ENCODE measurements at regions not wholly inside any gene's neighbourhood (a gene's known extent, or its start where the extent isn't known, plus 50 kb on each side); places are given as distances from the start of the nearest gene placed in this dataset.

DNA sequence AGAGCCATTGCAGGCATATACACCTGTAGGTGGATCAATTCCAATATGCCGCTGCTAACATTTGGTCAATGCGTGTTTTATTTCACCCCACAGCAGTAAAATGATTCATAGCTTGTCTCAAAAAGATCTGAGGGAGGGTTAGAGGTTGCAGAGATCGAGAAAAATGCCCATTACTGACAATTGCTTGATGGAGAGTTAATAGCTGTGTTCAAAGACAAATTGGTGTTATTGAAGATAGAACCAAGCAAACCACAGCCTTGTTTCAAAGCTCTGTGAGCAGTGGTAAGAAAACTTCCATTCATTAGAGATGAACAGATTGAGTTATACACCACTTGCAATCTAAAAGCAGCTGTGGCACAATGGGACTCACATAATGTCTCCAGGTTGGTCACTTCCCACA, 95.4 kb downstream of the KCNE4 start:
- DNase-seq (ENCODE audit: low read depth in 2 of 2) = no peak
- Histone ChIP-seq H3K4me1 (ENCODE audit: control insufficient read depth, extremely low read depth, insufficient read depth, low read length) (no peaks in the 10 kb centered on the region), H2AFZ (ENCODE audit: low read length) (no peak overlapping the region), H3K36me3 (ENCODE audit: control insufficient read depth, insufficient read depth, low read length) (no peaks in the 10 kb centered on the region), H3K4me3 (replicated peaks in 1 of 4; ENCODE audit: control extremely low read depth in 1 of 4, insufficient read depth in 1 of 4, low read depth in 3 of 4, low read length in 4 of 4) (no peak overlapping the region), H3K79me2 (ENCODE audit: control insufficient read depth, insufficient read depth, low read length) (no peaks in the 10 kb centered on the region), H3K27ac (ENCODE audit: insufficient read depth, low read length) (no peak overlapping the region), H3K4me2 (ENCODE audit: extremely low read depth, insufficient read depth, low read length) (no peak overlapping the region), H3K27me3 (ENCODE audit: control insufficient read depth, insufficient read depth, low read length) (no peaks in the 10 kb centered on the region), H4K20me1 (ENCODE audit: control insufficient read depth, extremely low read depth, insufficient read depth, low read length) (no peaks in the 10 kb centered on the region), H3K9ac (ENCODE audit: insufficient read depth, low read length) (no peak overlapping the region), H3K9me3 (ENCODE audit: control insufficient read depth, insufficient read depth, low read depth, low read length) (no peaks in the 10 kb centered on the region)
- TF ChIP-seq, protein P1, sequence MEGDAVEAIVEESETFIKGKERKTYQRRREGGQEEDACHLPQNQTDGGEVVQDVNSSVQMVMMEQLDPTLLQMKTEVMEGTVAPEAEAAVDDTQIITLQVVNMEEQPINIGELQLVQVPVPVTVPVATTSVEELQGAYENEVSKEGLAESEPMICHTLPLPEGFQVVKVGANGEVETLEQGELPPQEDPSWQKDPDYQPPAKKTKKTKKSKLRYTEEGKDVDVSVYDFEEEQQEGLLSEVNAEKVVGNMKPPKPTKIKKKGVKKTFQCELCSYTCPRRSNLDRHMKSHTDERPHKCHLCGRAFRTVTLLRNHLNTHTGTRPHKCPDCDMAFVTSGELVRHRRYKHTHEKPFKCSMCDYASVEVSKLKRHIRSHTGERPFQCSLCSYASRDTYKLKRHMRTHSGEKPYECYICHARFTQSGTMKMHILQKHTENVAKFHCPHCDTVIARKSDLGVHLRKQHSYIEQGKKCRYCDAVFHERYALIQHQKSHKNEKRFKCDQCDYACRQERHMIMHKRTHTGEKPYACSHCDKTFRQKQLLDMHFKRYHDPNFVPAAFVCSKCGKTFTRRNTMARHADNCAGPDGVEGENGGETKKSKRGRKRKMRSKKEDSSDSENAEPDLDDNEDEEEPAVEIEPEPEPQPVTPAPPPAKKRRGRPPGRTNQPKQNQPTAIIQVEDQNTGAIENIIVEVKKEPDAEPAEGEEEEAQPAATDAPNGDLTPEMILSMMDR (conservative IDR thresholded peaks at IDR 0.05 in 1 of 2, IDR thresholded peaks at IDR 0.05 in 1 of 2; ENCODE audit: low read depth in 1 of 2, low read length in 2 of 2) = no peak
- TF ChIP-seq EZH2 (IDR thresholded peaks at IDR 0.05; ENCODE audit: low read length, missing control alignments) = no peak

DNA sequence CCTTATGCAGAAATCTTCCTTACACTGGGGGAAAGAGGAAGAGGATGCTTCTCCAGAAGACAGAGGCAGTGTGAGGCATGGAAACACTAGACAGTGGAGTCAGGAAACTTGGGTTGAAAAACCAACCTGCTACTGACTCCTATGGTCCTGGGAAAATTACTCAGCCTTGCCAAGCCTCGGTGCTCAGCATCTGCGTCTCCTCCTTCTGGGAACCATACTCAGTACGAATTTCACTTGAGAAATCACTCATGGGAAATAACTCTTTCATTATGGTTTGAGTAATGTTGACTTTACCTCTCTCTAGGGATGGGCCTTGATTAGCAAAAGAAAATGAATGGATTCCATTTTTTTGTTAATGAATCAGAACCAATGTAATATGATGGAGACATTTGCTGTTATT, 96.5 kb downstream of the KCNE4 start:
- no peaks in the 10 kb centered on the region for H3K27me3 ChIP-seq (ENCODE audit: control insufficient read depth, insufficient read depth, low read length)
- H3K9ac ChIP-seq (ENCODE audit: insufficient read depth, low read length) = no peak overlapping the region
- no peak for TF ChIP-seq EZH2 (IDR thresholded peaks at IDR 0.05; ENCODE audit: low read length, missing control alignments)
- TF ChIP-seq, protein P1 (conservative IDR thresholded peaks at IDR 0.05 in 1 of 2, IDR thresholded peaks at IDR 0.05 in 1 of 2; ENCODE audit: low read depth in 1 of 2, low read length in 2 of 2) = no peak
- no peak overlapping the region for H3K27ac ChIP-seq (ENCODE audit: insufficient read depth, low read length)
- H3K4me2 ChIP-seq (ENCODE audit: extremely low read depth, insufficient read depth, low read length) = no peak overlapping the region
- no peak overlapping the region for H2AFZ ChIP-seq (ENCODE audit: low read length)
- H3K9me3 ChIP-seq (ENCODE audit: control insufficient read depth, insufficient read depth, low read depth, low read length) = no peaks in the 10 kb centered on the region
- H4K20me1 ChIP-seq (ENCODE audit: control insufficient read depth, extremely low read depth, insufficient read depth, low read length) = no peaks in the 10 kb centered on the region
- no peaks in the 10 kb centered on the region for H3K79me2 ChIP-seq (ENCODE audit: control insufficient read depth, insufficient read depth, low read length)
- no peaks in the 10 kb centered on the region for H3K4me1 ChIP-seq (ENCODE audit: control insufficient read depth, extremely low read depth, insufficient read depth, low read length)
- no peaks in the 10 kb centered on the region for H3K36me3 ChIP-seq (ENCODE audit: control insufficient read depth, insufficient read depth, low read length)
- DNase-seq (ENCODE audit: low read depth in 2 of 2) = no peak
- no peak overlapping the region for H3K4me3 ChIP-seq (replicated peaks in 1 of 4; ENCODE audit: control extremely low read depth in 1 of 4, insufficient read depth in 1 of 4, low read depth in 3 of 4, low read length in 4 of 4)

DNA sequence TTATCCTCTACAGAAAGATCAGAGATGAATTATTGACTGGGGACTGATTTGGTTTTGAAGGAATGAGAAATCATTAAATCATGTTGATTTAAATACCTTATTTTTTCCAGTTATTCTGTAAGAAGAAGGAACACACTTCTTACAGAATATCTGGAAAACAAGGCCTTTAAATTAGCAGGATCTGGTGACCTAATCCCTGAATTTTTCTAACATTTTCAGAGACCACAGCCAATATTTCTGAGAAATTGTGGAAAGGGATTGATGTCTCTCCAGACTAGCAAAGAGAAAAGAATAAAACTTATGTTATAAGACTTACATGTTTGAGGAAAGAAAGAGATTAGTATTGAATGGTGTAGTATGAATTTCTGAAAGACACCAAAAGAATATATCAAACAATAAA, 104.0 kb downstream of the KCNE4 start:
- no peaks in the 10 kb centered on the region for H3K9me3 ChIP-seq (ENCODE audit: control insufficient read depth, insufficient read depth, low read depth, low read length)
- no peak overlapping the region for H2AFZ ChIP-seq (ENCODE audit: low read length)
- no peaks in the 10 kb centered on the region for H3K36me3 ChIP-seq (ENCODE audit: control insufficient read depth, insufficient read depth, low read length)
- no peak overlapping the region for H3K4me2 ChIP-seq (ENCODE audit: extremely low read depth, insufficient read depth, low read length)
- no peak overlapping the region for H3K27ac ChIP-seq (ENCODE audit: insufficient read depth, low read length)
- H3K4me3 ChIP-seq (replicated peaks in 1 of 4; ENCODE audit: control extremely low read depth in 1 of 4, insufficient read depth in 1 of 4, low read depth in 3 of 4, low read length in 4 of 4) = no peak overlapping the region
- DNase-seq (ENCODE audit: low read depth in 2 of 2) = no peak
- TF ChIP-seq, protein P1 (conservative IDR thresholded peaks at IDR 0.05 in 1 of 2, IDR thresholded peaks at IDR 0.05 in 1 of 2; ENCODE audit: low read depth in 1 of 2, low read length in 2 of 2) = no peak
- TF ChIP-seq EZH2 (IDR thresholded peaks at IDR 0.05; ENCODE audit: low read length, missing control alignments) = no peak
- H3K9ac ChIP-seq (ENCODE audit: insufficient read depth, low read length) = no peak overlapping the region
- H3K79me2 ChIP-seq (ENCODE audit: control insufficient read depth, insufficient read depth, low read length) = no peaks in the 10 kb centered on the region
- no peaks in the 10 kb centered on the region for H3K4me1 ChIP-seq (ENCODE audit: control insufficient read depth, extremely low read depth, insufficient read depth, low read length)
- H3K27me3 ChIP-seq (ENCODE audit: control insufficient read depth, insufficient read depth, low read length) = no peaks in the 10 kb centered on the region
- H4K20me1 ChIP-seq (ENCODE audit: control insufficient read depth, extremely low read depth, insufficient read depth, low read length) = no peaks in the 10 kb centered on the region

Measured in fibroblast of lung (primary cell).